Stimulated activated naive CD4-positive, alpha-beta T cell (primary cell): ENCODE measurements at regions not wholly inside any gene's neighbourhood (a gene's known extent, or its start where the extent isn't known, plus 50 kb on each side); places are given as distances from the start of the nearest gene placed in this dataset.

Experiments
- DNase-seq, 6 experiments: peaks; one replicate each; lab custom pipeline; 2025; lab: John Stamatoyannopoulos, UW

DNA sequence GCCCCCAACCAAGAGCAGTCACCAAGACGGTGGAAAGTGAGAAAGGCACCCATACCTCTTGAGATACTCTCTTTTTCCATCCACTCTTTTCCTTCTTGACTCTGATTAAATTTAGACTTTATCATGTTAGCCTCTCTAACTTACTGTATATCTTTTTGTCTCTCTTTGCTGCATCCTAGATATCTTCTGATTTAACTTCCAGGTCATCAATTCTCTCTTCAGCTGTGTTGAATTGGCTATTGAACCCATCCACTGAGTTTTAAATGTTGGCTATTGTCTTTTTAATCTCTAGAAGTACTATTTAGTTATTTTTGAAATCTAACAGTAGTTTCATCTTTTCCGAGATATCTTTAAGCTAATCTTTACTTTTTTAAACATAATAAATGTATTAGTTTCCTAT is 78.3 kb upstream of the MBOAT2 start:
- DNase-seq = no peak

DNA sequence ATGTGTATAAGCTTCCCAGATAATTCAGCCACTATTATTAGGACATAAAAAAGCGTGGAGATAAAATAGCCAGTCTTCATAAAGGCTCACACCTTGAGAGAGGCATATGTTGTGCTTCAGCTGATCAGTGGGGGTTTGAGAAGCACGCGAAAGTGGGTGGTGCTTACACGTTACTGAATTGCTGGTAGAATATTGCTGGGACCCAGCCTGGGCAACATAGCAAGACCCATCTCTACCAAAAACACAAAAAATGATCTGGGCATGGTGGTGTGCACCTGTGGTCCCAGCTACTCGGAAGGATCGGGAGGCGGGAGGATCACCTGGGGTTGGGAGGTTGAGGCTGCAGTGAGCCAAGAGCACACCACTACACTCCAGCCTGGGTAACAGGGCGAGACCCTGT is 74.9 kb upstream of the MBOAT2 start:
- DNase-seq = no peak

DNA sequence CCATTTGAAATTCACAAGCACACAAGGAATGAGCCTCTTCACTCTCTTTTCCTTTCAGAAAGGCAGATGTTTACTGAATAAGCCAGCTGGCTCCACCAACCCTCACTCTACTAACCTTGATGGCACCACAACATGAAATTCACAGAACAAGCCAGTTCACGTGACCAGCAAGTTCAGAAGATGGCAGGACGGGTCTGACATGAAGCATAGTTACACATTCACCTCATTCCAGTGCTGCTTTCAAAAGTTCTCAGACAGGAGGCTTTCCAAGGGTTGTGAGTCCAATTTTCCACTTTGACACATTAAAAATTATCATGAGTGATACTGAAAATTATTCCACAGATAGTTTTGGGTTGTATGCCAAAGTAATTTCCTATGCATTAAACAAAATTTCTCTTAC is 74.2 kb upstream of the MBOAT2 start:
- no peak for DNase-seq

DNA sequence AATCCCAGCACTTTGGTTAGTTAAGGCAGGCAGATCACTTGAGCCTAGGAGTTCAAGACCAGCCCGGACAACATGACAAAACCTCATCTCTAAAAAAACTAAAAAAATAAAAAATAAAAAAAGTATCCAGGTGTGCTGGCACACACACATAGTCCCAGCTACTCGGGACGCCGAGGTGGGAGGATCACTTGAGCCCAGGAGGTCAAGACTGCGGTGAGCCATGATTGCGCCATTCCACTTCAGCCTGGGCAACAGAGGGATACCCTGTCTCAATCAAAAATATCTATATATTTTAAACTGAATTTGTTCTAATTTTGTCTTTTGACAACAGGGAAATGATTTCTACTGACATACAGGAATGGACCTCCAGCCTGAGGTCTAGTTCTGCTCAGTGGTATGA is 73.3 kb upstream of the MBOAT2 start:
- DNase-seq = no peak

DNA sequence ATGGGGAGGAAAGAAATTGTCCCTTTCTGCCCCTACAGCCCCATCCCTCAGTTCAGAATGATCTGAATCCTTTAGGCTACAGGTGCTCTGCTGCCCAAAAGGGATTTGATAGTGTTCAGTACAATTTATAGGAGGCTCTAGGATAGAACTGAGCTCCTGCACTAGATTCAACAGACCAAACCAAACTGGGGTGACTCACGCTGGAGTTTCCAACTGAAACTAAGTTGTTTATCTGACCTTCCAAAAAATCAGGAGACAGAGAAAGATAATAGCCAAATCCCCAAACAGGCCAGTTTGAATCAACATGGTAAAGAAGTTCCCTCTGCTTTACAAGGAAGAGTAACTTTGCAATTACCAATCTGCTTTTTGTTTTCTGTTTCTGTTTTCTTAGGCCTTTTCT is 72.7 kb upstream of the MBOAT2 start:
- no peak for DNase-seq

DNA sequence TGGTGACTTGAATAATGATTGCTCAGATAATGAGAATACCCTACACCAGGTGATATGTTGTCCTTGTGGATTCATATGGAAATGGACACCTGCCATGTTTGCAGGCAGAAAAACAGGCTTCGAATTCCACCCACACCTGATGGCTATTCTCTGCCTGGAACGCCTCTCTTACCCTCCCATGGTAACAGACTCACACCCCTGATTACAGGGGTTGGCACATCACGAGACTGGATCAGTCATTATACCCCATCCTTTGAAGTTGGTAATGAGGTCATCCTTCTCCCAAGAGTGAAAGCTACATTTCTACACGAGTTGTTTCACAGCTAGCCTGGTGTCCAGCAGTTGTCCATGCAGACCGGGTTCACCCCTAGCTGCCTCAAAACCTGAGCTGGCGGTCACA is 71.4 kb upstream of the MBOAT2 start:
- DNase-seq = no peak

DNA sequence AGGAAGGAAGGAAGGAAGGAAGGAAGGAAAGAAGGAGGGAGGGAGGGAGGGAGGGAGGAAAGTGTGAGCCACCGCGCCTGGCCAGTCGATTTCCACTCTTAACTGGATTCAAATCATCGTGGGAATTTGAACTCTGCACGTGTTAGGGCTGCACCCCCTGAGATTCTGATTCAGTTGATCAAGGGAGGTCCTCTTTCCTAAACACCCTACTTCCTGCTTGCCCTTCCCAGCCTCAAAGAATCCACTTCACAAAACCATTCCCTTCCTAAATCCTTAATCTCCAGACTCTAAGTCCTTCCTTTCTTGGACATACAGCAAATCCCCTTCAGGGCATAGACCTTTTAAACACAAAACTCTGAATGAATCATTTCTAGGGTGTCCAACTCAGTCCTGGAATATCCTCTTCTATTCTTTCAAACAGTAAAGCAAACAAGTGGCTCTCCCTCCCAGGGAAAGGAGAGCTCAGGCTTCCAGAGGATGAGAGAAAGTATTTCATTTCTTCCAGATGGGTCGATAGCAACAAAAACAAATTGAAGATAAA is 68.2 kb upstream of the MBOAT2 start:
- no peak for DNase-seq

DNA sequence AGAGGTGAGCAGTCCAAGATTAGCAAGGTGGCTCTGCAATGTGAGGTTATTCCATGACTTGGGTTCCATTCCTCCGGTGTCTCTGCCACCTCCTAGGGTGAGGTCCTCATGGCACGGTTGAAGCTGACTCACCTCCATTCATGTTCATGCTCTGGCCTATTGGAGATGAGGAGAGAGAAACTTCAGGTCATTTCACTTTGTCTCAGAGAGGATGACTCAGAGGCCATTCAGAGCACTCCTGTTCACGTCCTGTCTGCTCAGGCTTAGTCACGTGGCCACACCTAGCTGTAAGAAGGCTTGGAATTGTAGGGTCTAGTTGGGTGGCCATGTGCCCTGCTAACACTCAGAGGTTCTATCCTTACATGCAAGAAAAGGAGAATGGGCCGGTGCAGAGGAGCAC is 67.5 kb upstream of the MBOAT2 start:
- no peak for DNase-seq

DNA sequence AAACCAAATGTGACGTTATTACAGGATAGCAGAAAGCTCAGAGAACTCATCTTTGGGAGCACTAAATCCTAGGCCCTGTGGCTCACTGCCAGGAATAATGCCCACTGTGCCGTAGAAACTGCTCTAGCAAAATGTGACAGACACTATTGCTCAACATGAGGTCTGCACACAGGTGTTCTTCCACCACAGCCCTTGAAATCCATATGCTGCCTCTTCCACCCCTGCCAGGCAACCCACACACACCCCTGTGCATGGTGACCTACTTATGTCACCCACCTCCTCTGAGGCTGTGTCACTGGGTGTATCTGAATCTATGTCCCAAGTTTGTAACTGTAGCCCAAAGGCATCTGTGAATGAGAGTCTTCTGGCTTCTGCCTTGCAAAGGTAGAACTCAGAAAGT is 66.1 kb upstream of the MBOAT2 start:
- no peak for DNase-seq

DNA sequence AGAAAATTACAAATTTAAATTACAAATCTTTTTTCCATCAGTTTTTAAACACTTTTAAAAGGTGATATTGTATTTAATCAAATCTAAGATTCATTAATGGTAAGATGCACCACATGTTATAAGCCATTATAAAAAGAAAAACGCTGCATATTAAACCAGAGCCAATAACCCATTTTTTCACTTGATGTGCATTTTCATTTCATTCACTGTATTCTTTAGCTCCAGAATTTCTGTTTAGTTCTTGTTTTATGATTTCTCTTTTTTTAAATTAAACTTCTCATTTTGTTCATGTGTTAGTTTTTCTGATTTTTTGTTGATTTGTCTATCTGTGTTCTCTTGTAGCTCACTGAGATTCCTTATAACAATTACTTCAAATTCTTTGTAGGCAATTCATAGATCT is 62.4 kb upstream of the MBOAT2 start:
- DNase-seq = no peak

DNA sequence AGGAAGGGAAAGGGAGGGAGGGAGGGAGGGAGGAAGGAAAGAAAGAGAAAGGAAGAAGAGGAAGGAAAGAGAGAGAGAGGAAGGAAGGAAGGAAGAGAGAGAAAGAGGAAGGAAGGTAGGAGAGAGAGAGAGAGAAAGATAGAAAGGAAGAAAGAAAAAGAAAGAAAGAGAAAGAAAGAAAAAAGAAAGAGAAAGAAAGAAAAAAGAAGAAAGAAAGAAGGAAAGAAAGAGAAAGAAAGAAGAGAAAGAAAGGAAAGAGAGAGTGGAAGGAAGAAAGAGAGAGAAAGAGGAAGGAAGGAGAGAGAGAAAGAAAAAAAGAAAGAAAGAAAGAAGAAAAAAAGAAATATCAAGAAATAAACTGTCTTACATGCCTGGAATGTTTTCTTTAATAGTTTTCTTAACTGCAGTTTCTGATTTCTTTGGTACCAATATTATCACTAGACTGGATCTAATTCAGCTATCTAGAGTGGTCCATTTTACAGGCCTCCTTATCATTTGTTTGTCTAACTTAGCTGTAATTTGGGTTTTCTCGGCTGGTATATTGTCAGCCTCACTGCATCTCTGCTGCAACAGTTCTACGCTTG is 59.6 kb upstream of the MBOAT2 start:
- no peak for DNase-seq

DNA sequence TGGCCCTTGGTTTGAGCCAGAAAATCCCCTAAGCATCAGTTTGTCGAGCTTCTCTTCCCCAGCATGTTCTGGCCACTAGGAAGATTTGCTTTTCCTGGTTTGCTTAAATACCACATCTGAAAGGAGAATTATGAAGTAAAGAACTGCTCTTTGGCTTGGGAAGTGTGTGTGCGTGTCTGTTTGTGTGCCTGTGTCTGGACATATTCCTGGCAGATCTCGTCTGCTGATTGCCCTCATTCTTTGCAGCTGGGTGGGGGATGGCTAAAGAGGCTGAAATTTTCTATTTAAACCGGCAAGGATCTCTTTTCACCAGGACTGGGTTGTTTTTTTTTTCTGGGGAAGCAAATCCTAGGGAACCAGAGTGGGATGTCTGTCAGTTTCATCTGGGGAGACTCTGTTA is 57.3 kb upstream of the MBOAT2 start:
- no peak for DNase-seq

DNA sequence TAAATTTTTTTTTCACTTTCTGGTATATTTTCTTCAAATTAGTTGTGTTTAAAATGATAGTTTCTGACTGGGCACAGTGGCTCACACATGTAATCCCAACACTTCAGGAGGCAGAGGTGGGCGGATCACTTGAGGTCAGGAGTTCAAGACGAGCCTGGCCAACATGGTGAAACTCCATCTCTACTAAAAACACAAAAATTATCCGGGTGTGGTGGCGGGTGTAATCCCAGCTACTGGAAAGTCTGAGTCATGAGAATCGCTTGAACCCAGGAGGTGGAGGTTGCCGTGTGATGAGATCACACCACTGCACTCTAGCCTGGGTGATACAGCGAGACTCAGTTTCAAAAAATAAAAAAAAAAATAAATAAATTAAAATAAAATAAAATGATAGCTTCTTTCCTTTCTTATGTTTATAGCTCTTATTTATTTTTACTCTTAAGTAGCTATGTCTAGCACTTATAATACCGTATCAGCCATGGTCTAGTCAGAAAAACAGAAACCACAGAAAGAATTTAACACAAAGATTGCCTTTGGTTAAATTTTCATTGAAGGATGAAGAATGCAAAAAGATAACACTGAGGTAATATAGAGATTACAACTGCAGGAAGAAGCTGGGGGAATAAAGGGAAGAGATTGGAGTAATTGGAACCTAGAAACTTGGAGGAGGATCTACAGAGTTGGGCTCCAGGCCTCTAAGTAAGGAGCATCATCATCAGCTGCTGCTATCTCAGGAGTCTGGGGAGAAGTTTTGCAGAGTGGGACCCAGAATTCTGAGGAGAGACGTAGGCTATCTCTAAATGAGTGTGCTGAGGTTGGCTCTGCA is 54.7 kb upstream of the MBOAT2 start:
- DNase-seq = no peak

DNA sequence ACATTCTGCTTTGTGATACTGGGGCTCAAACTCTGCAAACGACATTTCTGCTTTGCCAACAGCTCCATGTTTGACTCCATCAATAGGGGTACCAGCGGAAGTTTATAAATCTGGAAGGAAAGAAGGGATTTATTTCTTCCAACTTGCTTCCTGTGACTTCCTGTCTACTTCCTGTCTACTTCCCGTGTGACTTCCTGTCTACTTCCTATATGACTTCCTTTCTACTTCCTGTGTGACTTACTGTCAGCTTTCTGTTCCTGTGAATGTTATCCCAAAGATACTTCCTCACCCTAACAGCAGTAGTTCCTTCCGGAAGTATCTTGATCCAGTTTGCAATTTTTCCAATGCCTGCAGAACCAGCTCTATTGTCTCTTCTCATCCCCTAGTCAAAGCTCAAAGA is 52.0 kb upstream of the MBOAT2 start:
- DNase-seq = no peak

DNA sequence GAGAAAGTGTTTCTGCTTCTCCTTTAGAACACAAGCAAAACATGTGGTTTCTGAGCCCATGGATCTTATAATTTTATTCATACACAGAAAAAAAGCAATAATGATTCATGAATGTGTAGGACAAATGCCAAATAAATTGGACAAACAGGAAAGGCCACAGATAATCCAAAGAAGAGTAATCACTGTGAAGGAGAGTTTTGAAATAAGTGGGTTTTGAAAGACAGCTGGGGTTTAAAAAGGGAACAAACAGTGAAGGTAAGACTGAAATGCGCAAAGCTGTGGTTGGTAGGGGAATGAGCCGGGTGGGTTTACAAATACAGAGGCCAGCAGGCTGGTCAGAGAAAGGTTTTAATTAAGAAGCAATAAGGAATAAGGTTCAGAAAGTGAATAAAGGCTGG is 50.0 kb upstream of the MBOAT2 start:
- DNase-seq = no peak
